H1 (cell line): ENCODE measurements at regions not wholly inside any gene's neighbourhood (a gene's known extent, or its start where the extent isn't known, plus 50 kb on each side); places are given as distances from the start of the nearest gene placed in this dataset.

Source experiments
- CTCF ChIA-PET: fragments of 300-600 bp; sonication (Branson Sonifier 250); formaldehyde crosslinking; loops from one replicate; lab custom pipeline; 2021; ENCODE audit not compliant: partially characterized antibody; lab: Charles Lee
- POLR2A ChIA-PET: fragments of 300-600 bp; sonication (Branson Sonifier 250); formaldehyde crosslinking; loops from one replicate; lab custom pipeline; 2021; ENCODE audit warnings: inconsistent platforms; ENCODE audit not compliant: partially characterized antibody; lab: Charles Lee
- DNase-seq, 2 experiments: peaks; one replicate each; pipeline versions ENCODE4 v3.0.0 to v3.0.0-alpha.2; 2010 to 2022; ENCODE audit warnings: low spot score in 2 of 2, low read depth in 1 of 2, mixed read lengths in 1 of 2
- FAIRE-seq: peaks from 2 replicates; lab custom pipeline; 2011; peaks lifted over from hg19 to GRCh38; lab: Jason Lieb, UNC
- H2AFZ ChIP-seq: 2 replicates; pipeline ENCODE4 v1.8.1; 2012; ENCODE audit warnings: low read length, inconsistent platforms
- H2AK5ac ChIP-seq: 2 replicates; pipeline ENCODE4 v1.6.1; 2013; ENCODE audit warnings: low read depth, low read length
- H2BK120ac ChIP-seq: replicated peaks from 2 replicates; pipeline ENCODE3; 2013; ENCODE audit warnings: low read depth, low read length, inconsistent platforms
- H2BK12ac ChIP-seq: 2 replicates; pipeline ENCODE4 v1.6.1; 2013; ENCODE audit warnings: low read depth, low read length
- H2BK15ac ChIP-seq: 2 replicates; pipeline ENCODE4 v1.6.1; 2013; ENCODE audit warnings: low read length
- H2BK20ac ChIP-seq: 2 replicates; pipeline ENCODE4 v1.6.1; 2013; ENCODE audit warnings: low read length
- H2BK5ac ChIP-seq: 2 replicates; pipeline ENCODE4 v1.6.1; 2013; ENCODE audit warnings: low read depth, low read length
- H3K14ac ChIP-seq: 2 replicates; pipeline ENCODE4 v1.6.1; 2013; ENCODE audit warnings: inconsistent platforms; ENCODE audit not compliant: insufficient read length
- H3K18ac ChIP-seq: 2 replicates; pipeline ENCODE4 v1.6.1; 2013; ENCODE audit warnings: low read length; ENCODE audit errors: extremely low read depth
- H3K23ac ChIP-seq: 2 replicates; pipeline ENCODE4 v1.6.1; 2013; ENCODE audit warnings: inconsistent platforms; ENCODE audit not compliant: insufficient read length
- H3K23me2 ChIP-seq: 2 replicates; pipeline ENCODE4 v1.6.1; 2013; ENCODE audit warnings: low read depth, low read length
- H3K27ac ChIP-seq: 2 replicates; pipeline ENCODE4 v1.6.1; 2011; ENCODE audit warnings: low read depth, low read length, inconsistent platforms
- H3K27me3 ChIP-seq, 4 experiments: replicated peaks in 1 of 4; 1 replicate in 1 of 4; 2 replicates in 3 of 4; pipeline versions ENCODE4 v1.6.1 to v1.8.1; 2011 to 2013; ENCODE audit warnings: low read length in 3 of 4, mild to moderate bottlenecking in 3 of 4, inconsistent platforms in 2 of 4, mixed read lengths in 2 of 4, moderate library complexity in 1 of 4; ENCODE audit not compliant: control insufficient read depth in 3 of 4, insufficient read depth in 3 of 4; ENCODE audit errors: extremely low read depth in 1 of 4
- H3K36me3 ChIP-seq, 4 experiments: 2 replicates each; pipeline versions ENCODE4 v1.6.1 to v1.8.1; 2011 to 2013; ENCODE audit warnings: mild to moderate bottlenecking in 4 of 4, low read length in 3 of 4, moderate library complexity in 2 of 4, control low read depth in 1 of 4, inconsistent platforms in 1 of 4; ENCODE audit not compliant: insufficient read depth in 4 of 4, control insufficient read depth in 2 of 4
- H3K4ac ChIP-seq: replicated peaks from 2 replicates; pipeline ENCODE3; 2013; ENCODE audit warnings: low read length, low read depth, mixed read lengths, inconsistent platforms; ENCODE audit not compliant: insufficient read length
- H3K4me1 ChIP-seq, 4 experiments: replicated peaks in 1 of 4; 1 replicate in 1 of 4; 2 replicates in 3 of 4; pipeline versions ENCODE4 v1.6.1 to v1.8.1; 2011 to 2013; ENCODE audit warnings: low read length in 3 of 4, inconsistent platforms in 2 of 4, mixed read lengths in 1 of 4; ENCODE audit not compliant: insufficient read depth in 4 of 4, control insufficient read depth in 3 of 4
- H3K4me2 ChIP-seq, 2 experiments: 2 replicates each; pipeline versions ENCODE4 v1.6.1 to v1.8.1; 2011 to 2013; ENCODE audit warnings: low read depth in 2 of 2, low read length in 2 of 2, control low read depth in 1 of 2, inconsistent platforms in 1 of 2, mild to moderate bottlenecking in 1 of 2; ENCODE audit not compliant: insufficient read depth in 1 of 2
- H3K4me3 ChIP-seq, 4 experiments: fragments of 200-600, 300-600 bp in 1 of 4; sonication (generic), shearing (Covaris generic), sonication (Bioruptor Twin) in 1 of 4; 2 replicates each; pipeline versions ENCODE4 v1.5.1 to v1.8.1; 2011 to 2016; ENCODE audit warnings: low read length in 4 of 4, low read depth in 3 of 4, control low read depth in 2 of 4, inconsistent platforms in 2 of 4, mild to moderate bottlenecking in 2 of 4, mixed read lengths in 1 of 4, moderate library complexity in 1 of 4; ENCODE audit not compliant: insufficient read depth in 2 of 4; ENCODE audit errors: extremely low read depth in 1 of 4
- H3K56ac ChIP-seq: replicated peaks from 2 replicates; pipeline ENCODE3; 2013; ENCODE audit warnings: low read depth, mild to moderate bottlenecking, mixed read lengths, low read length, inconsistent platforms; ENCODE audit not compliant: insufficient read length
- H3K79me1 ChIP-seq: 2 replicates; pipeline ENCODE4 v1.6.1; 2013; ENCODE audit warnings: low read depth, low read length, control low read depth
- H3K79me2 ChIP-seq, 2 experiments: 2 replicates each; pipeline versions ENCODE4 v1.6.1 to v1.8.1; 2012 to 2013; ENCODE audit warnings: low read length in 2 of 2, mild to moderate bottlenecking in 2 of 2, inconsistent platforms in 1 of 2; ENCODE audit not compliant: insufficient read depth in 2 of 2, control insufficient read depth in 1 of 2
- H3K9ac ChIP-seq, 4 experiments: replicated peaks in 1 of 4; 1 replicate in 1 of 4; 2 replicates in 3 of 4; pipeline versions ENCODE4 v1.6.1 to v1.8.1; 2011 to 2013; ENCODE audit warnings: low read depth in 3 of 4, low read length in 3 of 4, control low read depth in 2 of 4, mild to moderate bottlenecking in 2 of 4, moderate library complexity in 2 of 4, inconsistent platforms in 1 of 4; ENCODE audit errors: extremely low read depth in 1 of 4
- H3K9me3 ChIP-seq, 2 experiments: 2 replicates each; pipeline versions ENCODE4 v1.6.1 to v1.8.1; 2012 to 2013; ENCODE audit warnings: mild to moderate bottlenecking in 2 of 2, moderate library complexity in 2 of 2, control low read depth in 1 of 2, inconsistent platforms in 1 of 2, low read depth in 1 of 2, low read length in 1 of 2, mixed read lengths in 1 of 2; ENCODE audit not compliant: insufficient read depth in 2 of 2
- H4K20me1 ChIP-seq, 2 experiments: replicated peaks in 1 of 2; 2 replicates each; pipeline versions ENCODE3 to v1.8.1; 2011 to 2013; ENCODE audit warnings: inconsistent platforms in 2 of 2, low read length in 2 of 2, mild to moderate bottlenecking in 1 of 2; ENCODE audit not compliant: insufficient read depth in 2 of 2, control insufficient read depth in 1 of 2
- H4K5ac ChIP-seq: 2 replicates; pipeline ENCODE4 v1.6.1; 2013; ENCODE audit warnings: low read length, low read depth, mixed read lengths, inconsistent platforms; ENCODE audit not compliant: insufficient read length
- H4K8ac ChIP-seq: 2 replicates; pipeline ENCODE4 v1.8.0; 2013; ENCODE audit warnings: mild to moderate bottlenecking, moderate library complexity, low read length, inconsistent platforms; ENCODE audit not compliant: insufficient read depth; ENCODE audit errors: extremely low read depth
- H4K91ac ChIP-seq: replicated peaks from 2 replicates; pipeline ENCODE3; 2013; ENCODE audit warnings: low read length, mixed read lengths, inconsistent platforms; ENCODE audit not compliant: insufficient read length
- ATF2 ChIP-seq: IDR thresholded peaks from 2 replicates; pipeline ENCODE4 v1.6.1; 2012; ENCODE audit warnings: low read length, inconsistent platforms
- CEBPB ChIP-seq: IDR thresholded peaks from 2 replicates; pipeline ENCODE4 v1.6.1; 2012; ENCODE audit warnings: low read depth, low read length
- CREB1 ChIP-seq: IDR thresholded peaks from 2 replicates; pipeline ENCODE4 v1.6.1; 2012; ENCODE audit warnings: inconsistent platforms
- EZH2 ChIP-seq: fragments of 200-600 bp; sonication (generic); IDR thresholded peaks from 2 replicates; pipeline ENCODE4 v1.7.1; 2012; ENCODE audit warnings: low read depth, mild to moderate bottlenecking, moderate library complexity, low read length, inconsistent platforms; ENCODE audit not compliant: severe bottlenecking
- FOSL1 ChIP-seq: IDR thresholded peaks from 2 replicates; pipeline ENCODE4 v1.6.1; 2011; ENCODE audit warnings: mild to moderate bottlenecking, low read depth, low read length, moderate library complexity; ENCODE audit not compliant: insufficient read depth
- HDAC2 ChIP-seq, 2 experiments: fragments of 300-600 bp in 1 of 2; sonication (generic) in 1 of 2; IDR thresholded peaks; 2 replicates each; pipeline ENCODE4 v1.6.1; 2011 to 2012; ENCODE audit warnings: low read depth in 2 of 2, low read length in 2 of 2, mild to moderate bottlenecking in 2 of 2, moderate library complexity in 2 of 2, borderline replicate concordance in 1 of 2, inconsistent platforms in 1 of 2
- KDM1A ChIP-seq: fragments of 200-600, 300-600 bp; sonication (generic); IDR thresholded peaks from 2 replicates; pipeline ENCODE4 v1.7.1; 2016; ENCODE audit warnings: mild to moderate bottlenecking, low read length, borderline replicate concordance
- KDM4A ChIP-seq: IDR thresholded peaks from one replicate; pipeline ENCODE4 v1.7.1; 2012; ENCODE audit warnings: low read depth, mild to moderate bottlenecking, moderate library complexity, low read length, inconsistent platforms; ENCODE audit not compliant: severe bottlenecking
- NANOG ChIP-seq: IDR thresholded peaks from 2 replicates; pipeline ENCODE4 v1.6.1; 2011; ENCODE audit warnings: low read length, low read depth, mild to moderate bottlenecking, inconsistent platforms; ENCODE audit not compliant: insufficient read depth, poor library complexity, severe bottlenecking
- SIN3A ChIP-seq, 2 experiments: IDR thresholded peaks in 1 of 2; conservative IDR thresholded peaks in 1 of 2; 2 replicates each; pipeline ENCODE4 v1.6.1; 2011 to 2012; ENCODE audit warnings: low read length in 2 of 2, improper control_type of control experiment in 1 of 2, low read depth in 1 of 2, mild to moderate bottlenecking in 1 of 2
- TAF1 ChIP-seq: IDR thresholded peaks from 2 replicates; pipeline ENCODE4 v1.6.1; 2011; ENCODE audit warnings: mild to moderate bottlenecking, low read depth, low read length
- TCF12 ChIP-seq: IDR thresholded peaks from 2 replicates; pipeline ENCODE4 v1.6.1; 2011; ENCODE audit warnings: low read depth, mild to moderate bottlenecking, low read length
- TEAD4 ChIP-seq: IDR thresholded peaks from 2 replicates; pipeline ENCODE4 v1.6.1; 2012; ENCODE audit warnings: low read depth, low read length, inconsistent platforms, mixed read lengths
- WGBS, 2 experiments: shearing (Covaris generic) in 1 of 2; methylation state at CpG; one replicate each; pipeline versions ENCODE4 v1.1.6 to v1.1.7; 2013 to 2015; ENCODE audit warnings: low lambda C conversion rate in 2 of 2, mixed read lengths in 2 of 2, inconsistent platforms in 1 of 2, low coverage in 1 of 2, missing lambda C conversion rate in 1 of 2; ENCODE audit not compliant: insufficient replicate concordance in 2 of 2, insufficient coverage in 1 of 2, insufficient read length in 1 of 2; ENCODE audit errors: extremely low coverage in 1 of 2, missing lambda C conversion rate in 1 of 2; 5-methylcytosine and 5-hydroxymethylcytosine counted together

- no peaks in the 10 kb centered on the region for H3K79me1 ChIP-seq
- H2BK120ac ChIP-seq: no peak overlapping the region
- H4K91ac ChIP-seq: no peak overlapping the region
- no peak overlapping the region for H3K23ac ChIP-seq
- H4K20me1 ChIP-seq: no peaks in the 10 kb centered on the region
- H3K9ac ChIP-seq: no peak overlapping the region
- H3K27me3 ChIP-seq: no peaks in the 10 kb centered on the region
- no peak overlapping the region for H2AK5ac ChIP-seq
- no peak overlapping the region for H3K56ac ChIP-seq
- DNase-seq: no peak
- no peak for TF ChIP-seq KDM1A
- TF ChIP-seq ATF2: no peak
- no peak for TF ChIP-seq SIN3A (conservative IDR thresholded peaks at IDR 0.05 in 1 of 2, IDR thresholded peaks at IDR 0.05 in 1 of 2; ENCODE audit: low read depth in 1 of 2, low read length in 2 of 2)
- no peak for TF ChIP-seq TCF12
- TF ChIP-seq KDM4A: no peak
- no peak for TF ChIP-seq CREB1
- no peak for TF ChIP-seq TEAD4
- TF ChIP-seq FOSL1: no peak
- no peak for TF ChIP-seq HDAC2 (IDR thresholded peaks at IDR 0.05; ENCODE audit: borderline replicate concordance in 1 of 2, low read depth in 2 of 2, low read length in 2 of 2)
- no peak for TF ChIP-seq CEBPB
- TF ChIP-seq EZH2: no peak
- TF ChIP-seq NANOG: no peak
- no peak for TF ChIP-seq TAF1
- TF ChIP-seq, all 59 proteins: peak for 0
- H4K8ac ChIP-seq: no peak overlapping the region
- H3K18ac ChIP-seq: no peak overlapping the region
- ChIA-PET POLR2A (no interaction called here), CTCF (interaction anchor here (1.0 to 4.1 kb wide), 4 partner anchors 8 to 165 kb away, joined by 3 to 24 read pairs (median 8); no protein-coding TSS in a partner anchor)
- no peak overlapping the region for H3K4me3 ChIP-seq
- H3K4ac ChIP-seq: no peak overlapping the region
- H2AFZ ChIP-seq: no peak overlapping the region
- H3K4me1 ChIP-seq: no peaks in the 10 kb centered on the region; a peak in 1 of 7 replicates
- no peak overlapping the region for H3K4me2 ChIP-seq
- no peak overlapping the region for H3K27ac ChIP-seq
- H3K14ac ChIP-seq: no peak overlapping the region
- H2BK12ac ChIP-seq: no peak overlapping the region
- no peak overlapping the region for H2BK15ac ChIP-seq
- 88% methylated on average over 3 of the region's 3 CpGs; no CpG with 5 or more reads in 1 of the 2 experiments for WGBS, 2 experiments
- H3K79me2 ChIP-seq: no peaks in the 10 kb centered on the region
- H2BK20ac ChIP-seq: no peak overlapping the region
- H3K36me3 ChIP-seq: no peaks in the 10 kb centered on the region
- H3K9me3 ChIP-seq: no peaks in the 10 kb centered on the region
- FAIRE-seq: no peak
- no peak overlapping the region for H4K5ac ChIP-seq
- H2BK5ac ChIP-seq: no peak overlapping the region
- no peaks in the 10 kb centered on the region for H3K23me2 ChIP-seq
These were observed 56.9 kb upstream of the ASB17 start for GRCh38 chr1:75989121-75989520.
